Esophagus muscularis mucosa (tissue), 4 donors: ENCODE measurements at regions not wholly inside any gene's neighbourhood (a gene's known extent, or its start where the extent isn't known, plus 50 kb on each side); places are given as distances from the start of the nearest gene placed in this dataset.

Source experiments
- DNase-seq: peaks from one replicate; pipeline ENCODE4 v3.0.0-alpha.2; 2017; ENCODE audit errors: extremely low spot score
- H3K27ac ChIP-seq, 4 donors: fragments of 200-600 bp; sonication (generic); replicated peaks in 1 of 4; 1 replicate in 3 of 4; 2 replicates in 1 of 4; pipeline ENCODE4 v1.5.1; 2016 to 2019; ENCODE audit warnings: mild to moderate bottlenecking in 1 of 4
- H3K27me3 ChIP-seq, 4 donors: fragments of 200-600 bp; sonication (generic); one replicate each; pipeline versions ENCODE4 v1.5.1 to v1.6.0; 2016 to 2019
- H3K36me3 ChIP-seq, 4 donors: fragments of 200-600 bp; sonication (generic); one replicate each; pipeline ENCODE4 v1.5.1; 2016 to 2019
- H3K4me1 ChIP-seq, 4 donors: fragments of 200-600 bp; sonication (generic); one replicate each; pipeline ENCODE4 v1.5.1; 2016 to 2019
- H3K4me3 ChIP-seq, 4 donors: fragments of 200-600 bp; sonication (generic); 1 replicate in 2 of 4; 2 replicates in 2 of 4; pipeline ENCODE4 v1.5.1; 2016 to 2019; ENCODE audit warnings: mild to moderate bottlenecking in 4 of 4, moderate library complexity in 1 of 4
- H3K9me3 ChIP-seq, 4 donors: fragments of 200-600 bp; sonication (generic); 1 replicate in 3 of 4; 2 replicates in 1 of 4; pipeline ENCODE4 v1.5.1; 2016 to 2019
- EP300 ChIP-seq: sonication (generic); formaldehyde crosslinking; IDR thresholded peaks from one replicate; pipeline ENCODE4 v1.6.1; 2017; ENCODE audit warnings: antibody characterized with exemption
- POLR2A ChIP-seq: fragments of 450-650 bp; IDR thresholded peaks from one replicate; pipeline ENCODE4 v1.6.1; 2017; ENCODE audit warnings: antibody characterized with exemption, moderate library complexity, mild to moderate bottlenecking, low read depth
- POLR2AphosphoS5 ChIP-seq, 2 donors: sonication (generic); formaldehyde crosslinking; IDR thresholded peaks; one replicate each; pipeline ENCODE4 v1.6.1; 2017; ENCODE audit warnings: antibody characterized with exemption in 2 of 2
- WGBS: methylation state at CpG from one replicate; pipeline ENCODE4 v1.1.5; 2018; 5-methylcytosine and 5-hydroxymethylcytosine counted together
- intact Hi-C: fragments of 100-400 bp; cut with DNase I; formaldehyde crosslinking; loops from one replicate; pipeline ENCODE4 v1.15.1; 2023
- TF ChIP-seq, protein P1 (sequence below), 3 experiments: fragments of 200-600 bp in 2 of 3; fragments of 450-650 bp in 1 of 3; sonication (generic) in 2 of 3; IDR thresholded peaks; one replicate each; pipeline ENCODE4 v1.5.1; 2017 to 2019; ENCODE audit warnings: antibody characterized with exemption in 3 of 3, mild to moderate bottlenecking in 2 of 3, moderate library complexity in 1 of 3

- Histone ChIP-seq H3K4me3 (no peak overlapping the region), H3K36me3 (no peaks in the 10 kb centered on the region), H3K9me3 (no peaks in the 10 kb centered on the region), H3K27ac (no peak overlapping the region), H3K4me1 (no peaks in the 10 kb centered on the region), H3K27me3 (peaks cover 0 to 12% (median 0%) of the 10 kb centered on the region in 4 donors)
- DNase-seq: no peak
- TF ChIP-seq, protein P1, sequence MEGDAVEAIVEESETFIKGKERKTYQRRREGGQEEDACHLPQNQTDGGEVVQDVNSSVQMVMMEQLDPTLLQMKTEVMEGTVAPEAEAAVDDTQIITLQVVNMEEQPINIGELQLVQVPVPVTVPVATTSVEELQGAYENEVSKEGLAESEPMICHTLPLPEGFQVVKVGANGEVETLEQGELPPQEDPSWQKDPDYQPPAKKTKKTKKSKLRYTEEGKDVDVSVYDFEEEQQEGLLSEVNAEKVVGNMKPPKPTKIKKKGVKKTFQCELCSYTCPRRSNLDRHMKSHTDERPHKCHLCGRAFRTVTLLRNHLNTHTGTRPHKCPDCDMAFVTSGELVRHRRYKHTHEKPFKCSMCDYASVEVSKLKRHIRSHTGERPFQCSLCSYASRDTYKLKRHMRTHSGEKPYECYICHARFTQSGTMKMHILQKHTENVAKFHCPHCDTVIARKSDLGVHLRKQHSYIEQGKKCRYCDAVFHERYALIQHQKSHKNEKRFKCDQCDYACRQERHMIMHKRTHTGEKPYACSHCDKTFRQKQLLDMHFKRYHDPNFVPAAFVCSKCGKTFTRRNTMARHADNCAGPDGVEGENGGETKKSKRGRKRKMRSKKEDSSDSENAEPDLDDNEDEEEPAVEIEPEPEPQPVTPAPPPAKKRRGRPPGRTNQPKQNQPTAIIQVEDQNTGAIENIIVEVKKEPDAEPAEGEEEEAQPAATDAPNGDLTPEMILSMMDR (IDR thresholded peaks at IDR 0.05): no peak
- no peak for TF ChIP-seq POLR2AphosphoS5 (IDR thresholded peaks at IDR 0.05)
- no peak for TF ChIP-seq POLR2A
- TF ChIP-seq EP300: no peak
- WGBS: 95% methylated on average over 6 of the region's 6 CpGs
- intact Hi-C loops: no loop called here
Measured at GRCh38 chr6:90406142-90406794, 109.6 kb upstream of the BACH2 start.

DNA sequence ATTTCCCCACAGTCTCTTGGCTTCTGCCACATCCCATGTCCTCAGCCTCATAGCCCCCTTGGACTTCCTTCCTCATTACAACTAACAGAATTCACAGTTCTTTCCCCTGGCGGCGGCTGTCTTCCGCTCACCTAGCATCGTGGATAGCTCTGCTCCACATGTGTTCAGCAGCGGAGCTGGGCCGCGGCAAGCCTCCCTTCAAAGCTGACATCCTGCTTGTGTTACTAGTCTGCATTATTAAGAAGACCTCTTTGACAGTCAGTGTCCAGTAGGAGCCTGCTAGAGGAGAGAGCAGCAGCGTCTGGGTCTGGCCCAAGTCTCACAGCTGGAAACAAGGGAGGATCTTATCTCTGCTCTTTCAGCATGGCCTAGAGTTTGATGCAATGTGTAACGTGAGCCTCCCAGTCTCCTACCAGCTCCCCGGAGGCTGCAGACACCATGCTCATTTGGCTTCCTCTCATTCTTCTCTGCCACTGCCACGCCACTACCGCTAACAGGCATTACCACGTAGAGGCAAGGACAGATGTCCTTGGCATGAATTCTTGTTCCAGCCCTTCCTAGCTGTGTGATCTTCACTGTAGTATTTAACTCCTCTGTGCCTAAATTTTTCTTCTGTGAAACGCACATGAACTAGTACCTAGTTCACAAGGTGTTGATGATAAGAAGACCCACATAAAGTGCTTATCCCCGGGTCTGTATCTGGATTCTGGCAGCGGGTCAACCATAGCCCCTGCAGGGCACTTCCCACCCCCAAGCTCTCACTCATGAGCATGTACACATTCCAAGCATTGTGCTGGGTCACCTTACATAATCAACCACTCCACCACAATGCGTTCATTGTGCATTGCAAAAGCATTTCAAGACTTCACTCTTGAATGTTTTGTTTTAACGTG lies 107.1 kb upstream of the BACH2 start:
- WGBS: 60% methylated on average over 18 of the region's 18 CpGs
- no peak for DNase-seq
- Histone ChIP-seq H3K27ac (no peak overlapping the region), H3K4me3 (no peak overlapping the region), H3K36me3 (no peaks in the 10 kb centered on the region), H3K9me3 (no peaks in the 10 kb centered on the region), H3K4me1 (no peaks in the 10 kb centered on the region), H3K27me3 (peaks cover 0 to 12% (median 0%) of the 10 kb centered on the region in 4 donors)
- TF ChIP-seq POLR2AphosphoS5 (IDR thresholded peaks at IDR 0.05) (no peak), POLR2A (no peak), EP300 (no peak)
- TF ChIP-seq, protein P1 (IDR thresholded peaks at IDR 0.05): no peak
- intact Hi-C loops: no loop called here

GRCh38 chr6:90402831-90403192 lies 106.2 kb upstream of the BACH2 start:
- 75% methylated on average over 2 of the region's 2 CpGs for WGBS
- no peak for DNase-seq
- TF ChIP-seq POLR2A: no peak
- TF ChIP-seq, protein P1 (IDR thresholded peaks at IDR 0.05): no peak
- TF ChIP-seq POLR2AphosphoS5 (IDR thresholded peaks at IDR 0.05): no peak
- Histone ChIP-seq H3K9me3 (no peaks in the 10 kb centered on the region), H3K27ac (no peak overlapping the region), H3K36me3 (no peaks in the 10 kb centered on the region), H3K4me1 (no peaks in the 10 kb centered on the region), H3K4me3 (no peak overlapping the region), H3K27me3 (peaks cover 0 to 12% (median 0%) of the 10 kb centered on the region in 4 donors)
- intact Hi-C loops: no loop called here

DNA sequence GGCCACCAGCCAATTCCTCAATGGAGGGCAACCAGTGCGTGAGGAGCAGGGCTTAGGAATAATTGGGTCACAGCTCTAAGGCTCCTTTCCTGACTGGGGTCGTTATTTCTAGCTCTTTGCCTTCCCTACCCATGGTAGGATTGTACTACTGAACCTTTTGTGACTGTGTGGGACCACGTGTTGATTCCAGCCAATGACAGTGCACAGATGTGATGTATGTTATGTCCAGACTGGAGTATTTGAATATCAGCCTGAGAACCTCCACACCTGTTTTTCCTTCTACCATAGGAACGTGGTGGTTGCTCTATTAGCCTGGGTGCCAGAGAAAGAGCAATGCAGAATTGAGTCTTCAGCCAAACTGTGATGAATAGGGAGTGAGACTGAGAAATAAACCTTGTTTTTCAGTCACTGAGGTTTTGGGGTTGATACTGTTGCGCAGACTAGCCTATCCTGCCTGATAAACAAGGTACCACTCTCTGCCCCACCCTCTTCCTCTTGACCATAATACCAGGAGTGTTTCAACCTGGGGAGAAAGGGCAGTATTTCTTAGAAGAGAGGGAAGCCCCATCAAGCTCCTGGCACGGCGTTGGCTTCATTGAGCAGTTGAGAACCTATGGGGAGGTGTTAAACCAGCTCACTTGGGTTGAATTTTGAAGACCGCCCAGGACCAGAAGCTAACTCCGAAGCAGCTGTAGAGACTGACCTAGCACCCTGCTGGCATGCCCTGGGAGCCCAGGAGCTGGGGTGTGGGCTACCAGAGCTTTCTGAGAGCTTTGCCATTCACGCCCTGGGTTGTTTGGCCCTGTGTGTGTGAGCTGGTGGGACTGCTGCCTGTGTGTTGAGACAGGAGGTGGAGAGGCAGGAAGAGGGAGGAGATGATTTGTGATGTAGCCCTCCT lies 105.5 kb upstream of the BACH2 start:
- Histone ChIP-seq H3K27ac (no peak overlapping the region), H3K27me3 (peaks cover 0 to 12% (median 0%) of the 10 kb centered on the region in 4 donors), H3K4me1 (no peaks in the 10 kb centered on the region), H3K36me3 (no peaks in the 10 kb centered on the region), H3K4me3 (no peak overlapping the region), H3K9me3 (no peaks in the 10 kb centered on the region)
- TF ChIP-seq, protein P1 (IDR thresholded peaks at IDR 0.05): no peak
- no peak for TF ChIP-seq POLR2AphosphoS5 (IDR thresholded peaks at IDR 0.05)
- no peak for TF ChIP-seq POLR2A
- TF ChIP-seq EP300: no peak
- intact Hi-C loops: no loop called here
- no peak for DNase-seq
- WGBS: 85% methylated on average over 10 of the region's 10 CpGs
